Sciatic nerve (tissue), 2 donors: ENCODE measurements at regions not wholly inside any gene's neighbourhood (a gene's known extent, or its start where the extent isn't known, plus 50 kb on each side); places are given as distances from the start of the nearest gene placed in this dataset.
"Not testable (repeated sequence)": the region's sequence is repeated elsewhere in the genome, so short reads cannot be mapped to it uniquely, and the experiment has no call there.

Experiments used
- ATAC-seq: fragments of 200-7000 bp; cut with Tn5 transposase; one replicate; pipeline ENCODE4 v1.9.1; 2020; ENCODE audit warnings: mild to moderate bottlenecking, moderate library complexity
- DNase-seq: peaks from one replicate; pipeline ENCODE4 v3.0.0-alpha.2; 2020; ENCODE audit warnings: low spot score
- intact Hi-C: fragments of 100-400 bp; cut with DNase I; formaldehyde crosslinking; loops from one replicate; pipeline ENCODE4 v1.14.2; 2022
- donor health status: DM: no; HTN: no; CAD: no.
- donor health status: DM: no; HTN: no; CAD: no.

GRCh38 chr6:830667-831327 is 137.9 kb upstream of the EXOC2 start:
- ATAC-seq, result no peak
- intact Hi-C loops, result no loop called here

GRCh38 chr6:829656-830055 is 136.7 kb upstream of the EXOC2 start:
- intact Hi-C loops, result no loop called here
- DNase-seq, result no peak
- ATAC-seq, result no peak

More at GRCh38 chr6:830667-831327, 137.9 kb upstream of the EXOC2 start:
- DNase-seq, result no peak

GRCh38 chr6:827431-827830 is 134.5 kb upstream of the EXOC2 start:
- intact Hi-C loops, result no loop called here
- DNase-seq (no peak), ATAC-seq (no peak)

- DNase-seq, result no peak
- no peak for ATAC-seq
- intact Hi-C loops, result no loop called here
Measured at GRCh38 chr6:819122-819521, 126.2 kb upstream of the EXOC2 start.

- ATAC-seq (no peak), DNase-seq (no peak)
- intact Hi-C loops, result no loop called here
Measured at GRCh38 chr6:818196-818595, 125.3 kb upstream of the EXOC2 start.

GRCh38 chr6:816510-817084 is 123.7 kb upstream of the EXOC2 start:
- intact Hi-C loops, result no loop called here
- DNase-seq, result no peak
- no peak for ATAC-seq

- ATAC-seq (no peak), DNase-seq (no peak)
- intact Hi-C loops, result no loop called here
Measured at GRCh38 chr6:815348-815738, 122.4 kb upstream of the EXOC2 start.

- ATAC-seq (no peak), DNase-seq (no peak)
- intact Hi-C loops, result no loop called here
Measured at GRCh38 chr6:814378-815347, 121.7 kb upstream of the EXOC2 start.

- intact Hi-C loops, result no loop called here
- DNase-seq (no peak), ATAC-seq (no peak)
Measured at GRCh38 chr6:811831-812230, 118.9 kb upstream of the EXOC2 start.

- no peak for ATAC-seq
Measured at GRCh38 chr6:811191-811590, 118.3 kb upstream of the EXOC2 start.

GRCh38 chr6:804771-805170 is 111.8 kb upstream of the EXOC2 start:
- intact Hi-C loops, result no loop called here
- DNase-seq, result no peak

More at GRCh38 chr6:811191-811590, 118.3 kb upstream of the EXOC2 start:
- intact Hi-C loops, result no loop called here
- DNase-seq, result no peak

GRCh38 chr6:804317-804716 is 111.4 kb upstream of the EXOC2 start:
- intact Hi-C loops, result no loop called here
- DNase-seq (no peak), ATAC-seq (no peak)

More at GRCh38 chr6:804771-805170, 111.8 kb upstream of the EXOC2 start:
- ATAC-seq, result no peak

GRCh38 chr6:803191-803977 is 110.4 kb upstream of the EXOC2 start:
- ATAC-seq (no peak), DNase-seq (no peak)
- intact Hi-C loops, result no loop called here

- ATAC-seq (no peak), DNase-seq (no peak)
- intact Hi-C loops, result no loop called here
Measured at GRCh38 chr6:802701-803100, 109.8 kb upstream of the EXOC2 start.

- intact Hi-C loops, result not testable (repeated sequence)
Measured at GRCh38 chr6:802223-802622, 109.3 kb upstream of the EXOC2 start.

GRCh38 chr6:799769-800168 is 106.8 kb upstream of the EXOC2 start:
- DNase-seq, result no peak
- no peak for ATAC-seq
- intact Hi-C loops, result loop anchor here (5.0 kb wide), 1 partner anchor 583 kb away; no protein-coding TSS in a partner anchor

More at GRCh38 chr6:802223-802622, 109.3 kb upstream of the EXOC2 start:
- DNase-seq, ATAC-seq: not testable (repeated sequence)

GRCh38 chr6:797479-798077 is 104.6 kb upstream of the EXOC2 start:
- ATAC-seq (peak; percentile 72), DNase-seq (no peak)
- intact Hi-C loops, result loop anchor here (5.0 kb wide), 1 partner anchor 585 kb away; no protein-coding TSS in a partner anchor

- intact Hi-C loops, result loop anchor here (5.0 kb wide), 1 partner anchor 587 kb away; no protein-coding TSS in a partner anchor
- no peak for ATAC-seq
- no peak for DNase-seq
Measured at GRCh38 chr6:795046-795685, 102.2 kb upstream of the EXOC2 start.
